Gastrocnemius medialis (tissue), 4 donors: ENCODE measurements at regions not wholly inside any gene's neighbourhood (a gene's known extent, or its start where the extent isn't known, plus 50 kb on each side); places are given as distances from the start of the nearest gene placed in this dataset.

Source experiments
- ATAC-seq, 2 donors: fragments of 150-250 bp; one replicate each; pipeline ENCODE4 v1.9.1; 2016
- DNase-seq, 2 donors: peaks; one replicate each; pipeline ENCODE4 v3.0.0-alpha.2; 2019
- H3K27ac ChIP-seq, 4 donors: fragments of 200-600 bp; sonication (generic); 1 replicate in 1 of 4; 2 replicates in 3 of 4; pipeline ENCODE4 v1.5.1; 2016 to 2018; ENCODE audit warnings: mild to moderate bottlenecking in 2 of 4, moderate library complexity in 1 of 4
- H3K27me3 ChIP-seq, 3 donors: fragments of 200-600 bp; sonication (generic) in 2 of 3; 1 replicate in 1 of 3; 2 replicates in 2 of 3; pipeline versions ENCODE4 v1.5.1 to v1.6.0; 2016 to 2019; ENCODE audit warnings: mild to moderate bottlenecking in 1 of 3, moderate library complexity in 1 of 3
- H3K36me3 ChIP-seq, 2 donors: fragments of 200-600 bp; sonication (generic) in 1 of 2; one replicate each; pipeline ENCODE4 v1.5.1; 2017 to 2018
- H3K4me1 ChIP-seq, 2 donors: fragments of 200-600 bp; sonication (generic) in 1 of 2; one replicate each; pipeline ENCODE4 v1.5.1; 2016 to 2017; ENCODE audit warnings: mild to moderate bottlenecking in 2 of 2
- H3K4me3 ChIP-seq, 4 donors: fragments of 200-600 bp; sonication (generic) in 3 of 4; 1 replicate in 1 of 4; 2 replicates in 3 of 4; pipeline ENCODE4 v1.5.1; 2016 to 2019; ENCODE audit warnings: mild to moderate bottlenecking in 2 of 4
- H3K9me3 ChIP-seq, 3 donors: fragments of 200-600 bp; sonication (generic) in 2 of 3; 1 replicate in 1 of 3; 2 replicates in 2 of 3; pipeline ENCODE4 v1.5.1; 2016 to 2019
- POLR2A ChIP-seq, 2 donors: fragments of 450-650 bp; IDR thresholded peaks; one replicate each; pipeline ENCODE4 v1.6.1; 2017; ENCODE audit warnings: antibody characterized with exemption in 2 of 2, mild to moderate bottlenecking in 2 of 2, moderate library complexity in 2 of 2
- in situ Hi-C, 4 donors: fragments of 200-750 bp; cut with MboI; loops; one replicate each; pipeline versions ENCODE4 v1.15.0 to v1.8.0; 2017; ENCODE audit warnings: low sequenced_read_pairs in 4 of 4
- intact Hi-C: fragments of 100-400 bp; cut with DNase I; formaldehyde crosslinking; loops from one replicate; pipeline ENCODE4 v1.15.1; 2023; ENCODE audit warnings: low total_unique reads
- TF ChIP-seq, protein P1 (sequence below), 5 experiments: fragments of 450-650 bp in 3 of 5; fragments of 200-600 bp in 2 of 5; sonication (generic) in 2 of 5; IDR thresholded peaks in 4 of 5; conservative IDR thresholded peaks in 1 of 5; 1 replicate in 4 of 5; 2 replicates in 1 of 5; pipeline ENCODE4 v1.5.1; 2016 to 2019; ENCODE audit warnings: antibody characterized with exemption in 5 of 5, mild to moderate bottlenecking in 3 of 5, moderate library complexity in 3 of 5

DNA sequence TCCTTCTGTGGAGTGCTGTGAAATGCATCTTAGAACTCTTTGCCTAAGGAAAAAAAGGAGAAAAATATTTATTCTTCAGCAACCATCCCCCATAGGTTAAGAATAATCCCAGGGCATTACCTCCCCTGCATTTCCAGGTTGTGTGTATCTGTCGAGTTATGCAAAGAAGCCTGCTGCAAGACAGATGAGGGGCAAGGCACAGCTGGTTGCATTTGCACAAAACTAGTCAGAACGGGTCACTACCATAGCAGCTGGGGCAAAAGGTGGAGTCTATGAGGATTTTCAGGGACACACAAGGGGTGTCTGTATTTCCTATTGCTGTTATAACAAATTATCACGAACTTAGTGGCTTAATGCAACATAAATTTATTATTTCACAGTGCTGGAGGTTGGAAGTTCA is 443.4 kb upstream of the C1orf87 start:
- ATAC-seq (no peak), DNase-seq (no peak)
- Histone ChIP-seq H3K9me3 (no peaks in the 10 kb centered on the region), H3K27ac (no peak overlapping the region), H3K36me3 (no peaks in the 10 kb centered on the region), H3K27me3 (no peaks in the 10 kb centered on the region), H3K4me3 (no peak overlapping the region), H3K4me1 (no peaks in the 10 kb centered on the region)
- no peak for TF ChIP-seq POLR2A (IDR thresholded peaks at IDR 0.05)
- TF ChIP-seq, protein P1, sequence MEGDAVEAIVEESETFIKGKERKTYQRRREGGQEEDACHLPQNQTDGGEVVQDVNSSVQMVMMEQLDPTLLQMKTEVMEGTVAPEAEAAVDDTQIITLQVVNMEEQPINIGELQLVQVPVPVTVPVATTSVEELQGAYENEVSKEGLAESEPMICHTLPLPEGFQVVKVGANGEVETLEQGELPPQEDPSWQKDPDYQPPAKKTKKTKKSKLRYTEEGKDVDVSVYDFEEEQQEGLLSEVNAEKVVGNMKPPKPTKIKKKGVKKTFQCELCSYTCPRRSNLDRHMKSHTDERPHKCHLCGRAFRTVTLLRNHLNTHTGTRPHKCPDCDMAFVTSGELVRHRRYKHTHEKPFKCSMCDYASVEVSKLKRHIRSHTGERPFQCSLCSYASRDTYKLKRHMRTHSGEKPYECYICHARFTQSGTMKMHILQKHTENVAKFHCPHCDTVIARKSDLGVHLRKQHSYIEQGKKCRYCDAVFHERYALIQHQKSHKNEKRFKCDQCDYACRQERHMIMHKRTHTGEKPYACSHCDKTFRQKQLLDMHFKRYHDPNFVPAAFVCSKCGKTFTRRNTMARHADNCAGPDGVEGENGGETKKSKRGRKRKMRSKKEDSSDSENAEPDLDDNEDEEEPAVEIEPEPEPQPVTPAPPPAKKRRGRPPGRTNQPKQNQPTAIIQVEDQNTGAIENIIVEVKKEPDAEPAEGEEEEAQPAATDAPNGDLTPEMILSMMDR (IDR thresholded peaks at IDR 0.05 in 4 of 5, conservative IDR thresholded peaks at IDR 0.05 in 1 of 5), result no peak
- in situ Hi-C loops (no loop called here), intact Hi-C loops (no loop called here)

DNA sequence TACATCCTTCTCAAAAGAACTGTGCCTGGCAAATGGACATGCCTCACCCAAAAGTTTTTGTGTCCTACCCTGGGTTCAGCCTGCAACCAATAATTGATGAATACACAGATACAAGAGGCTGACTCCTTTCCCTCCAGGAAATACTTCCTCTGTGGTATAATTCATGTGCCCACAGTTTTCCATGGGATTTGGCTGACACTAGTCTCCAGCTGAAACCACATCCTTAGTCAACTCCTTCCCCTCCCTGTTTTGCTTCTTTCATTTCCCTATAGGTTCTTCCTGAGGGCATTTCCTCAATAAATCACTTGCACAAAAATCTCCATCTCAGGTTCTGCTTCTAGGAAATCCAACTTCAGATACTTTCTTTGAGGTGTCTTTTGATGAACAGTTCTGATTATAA is 436.6 kb upstream of the C1orf87 start:
- DNase-seq (no peak), ATAC-seq (no peak)
- Histone ChIP-seq H3K4me1 (no peaks in the 10 kb centered on the region), H3K36me3 (no peaks in the 10 kb centered on the region), H3K27me3 (no peaks in the 10 kb centered on the region), H3K27ac (no peak overlapping the region), H3K9me3 (no peaks in the 10 kb centered on the region), H3K4me3 (no peak overlapping the region)
- intact Hi-C loops (no loop called here), in situ Hi-C loops (no loop called here)
- TF ChIP-seq, protein P1 (IDR thresholded peaks at IDR 0.05 in 4 of 5, conservative IDR thresholded peaks at IDR 0.05 in 1 of 5), result no peak
- no peak for TF ChIP-seq POLR2A (IDR thresholded peaks at IDR 0.05)

DNA sequence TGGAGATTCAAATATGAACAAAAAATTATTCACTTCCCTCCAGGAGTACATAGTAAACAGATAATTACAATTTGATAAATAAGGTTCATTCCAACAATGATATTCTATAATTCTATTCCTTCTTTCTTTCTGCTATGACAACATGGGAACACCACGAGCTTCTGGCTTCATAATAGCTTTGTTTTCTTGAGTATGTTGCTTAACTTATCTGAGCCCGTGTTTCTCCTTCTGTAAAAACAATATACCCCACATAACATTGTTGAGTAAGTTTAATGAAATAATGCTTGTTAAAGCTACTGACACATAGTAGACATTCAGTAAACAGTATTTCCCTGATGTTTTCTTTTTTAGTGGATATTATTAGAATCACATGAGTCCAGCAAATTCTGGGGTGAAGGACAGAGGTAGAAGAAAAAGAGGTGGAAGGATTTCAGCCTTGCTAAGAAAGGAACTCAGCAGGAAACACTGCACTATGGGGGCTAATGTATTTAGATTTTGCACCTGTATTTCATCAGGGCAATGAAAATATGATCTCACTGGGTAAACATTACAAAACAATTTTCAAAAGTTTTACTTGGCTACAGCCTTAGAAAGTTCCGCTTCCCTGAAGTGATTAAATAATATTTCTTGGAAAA is 430.8 kb upstream of the C1orf87 start:
- no peaks in the 10 kb centered on the region for H3K9me3 ChIP-seq
- in situ Hi-C loops (no loop called here), intact Hi-C loops (no loop called here)
- H3K27me3 ChIP-seq, result no peaks in the 10 kb centered on the region
- no peaks in the 10 kb centered on the region for H3K36me3 ChIP-seq
- no peak for DNase-seq
- ATAC-seq, result no peak
- no peak for TF ChIP-seq POLR2A (IDR thresholded peaks at IDR 0.05)
- TF ChIP-seq, protein P1 (IDR thresholded peaks at IDR 0.05 in 4 of 5, conservative IDR thresholded peaks at IDR 0.05 in 1 of 5), result no peak
- no peaks in the 10 kb centered on the region for H3K4me1 ChIP-seq
- H3K27ac ChIP-seq, result no peak overlapping the region
- H3K4me3 ChIP-seq, result no peak overlapping the region

DNA sequence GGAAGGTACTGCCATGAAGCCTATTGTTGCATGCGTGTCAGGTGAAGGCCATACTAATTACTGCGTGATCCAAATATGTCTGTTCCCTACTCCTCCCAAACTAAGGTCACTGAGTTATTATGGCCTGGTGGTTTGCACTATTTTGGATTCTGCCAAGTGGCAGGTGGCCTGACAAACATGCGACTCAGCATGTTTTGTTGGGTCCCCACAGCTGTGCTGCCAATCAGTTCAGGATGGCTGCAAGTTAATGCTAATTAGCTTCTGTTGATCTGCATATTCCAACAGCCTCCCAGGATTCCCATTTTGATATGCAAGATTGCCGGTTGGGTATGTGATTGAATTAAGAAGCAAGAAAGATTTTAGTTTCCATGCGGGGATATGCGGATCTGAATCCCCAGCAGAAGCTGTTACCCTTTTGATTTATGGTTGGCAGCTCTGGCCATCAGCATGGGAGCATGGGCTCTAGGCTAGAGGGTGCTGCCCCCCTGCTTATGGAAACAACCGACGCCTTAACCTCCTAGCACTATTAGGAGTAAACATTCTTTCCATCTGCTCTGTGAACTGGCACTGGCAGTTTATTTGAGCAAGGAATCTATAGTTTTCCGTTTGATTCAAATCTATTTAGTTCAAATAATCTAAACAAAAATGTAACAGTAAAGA is 429.8 kb upstream of the C1orf87 start:
- H3K36me3 ChIP-seq, result no peaks in the 10 kb centered on the region
- TF ChIP-seq, protein P1 (IDR thresholded peaks at IDR 0.05 in 4 of 5, conservative IDR thresholded peaks at IDR 0.05 in 1 of 5), result no peak
- no peak for TF ChIP-seq POLR2A (IDR thresholded peaks at IDR 0.05)
- H3K4me3 ChIP-seq, result no peak overlapping the region
- no peak overlapping the region for H3K27ac ChIP-seq
- no peaks in the 10 kb centered on the region for H3K27me3 ChIP-seq
- in situ Hi-C loops (no loop called here), intact Hi-C loops (no loop called here)
- no peaks in the 10 kb centered on the region for H3K4me1 ChIP-seq
- H3K9me3 ChIP-seq, result no peaks in the 10 kb centered on the region
- no peak for ATAC-seq
- no peak for DNase-seq
